ENCODE measurements at regions not wholly inside any gene's neighbourhood (a gene's known extent, or its start where the extent isn't known, plus 50 kb on each side); places are given as distances from the start of the nearest gene placed in this dataset.

GRCh38 chr12:126424696-126425095 lies 1359.5 kb downstream of the AACS start:
- no peak for TF ChIP-seq CTCF (IDR thresholded peaks at IDR 0.05; ENCODE audit: extremely low read depth, low read depth, low read length)
- no peaks in the 10 kb centered on the region for H3K36me3 ChIP-seq (ENCODE audit: insufficient read depth, low read length)
- no peak for DNase-seq (ENCODE audit: insufficient read length, low spot score, missing footprints)
- no peaks in the 10 kb centered on the region for H3K79me2 ChIP-seq (ENCODE audit: insufficient read depth, low read length)
- H3K27ac ChIP-seq (ENCODE audit: low read depth, low read length): no peak overlapping the region
- H3K9me3 ChIP-seq (ENCODE audit: low read depth, low read length): no peaks in the 10 kb centered on the region
- H3K4me1 ChIP-seq (ENCODE audit: insufficient read depth, low read length): no peaks in the 10 kb centered on the region
- H3K27me3 ChIP-seq (ENCODE audit: insufficient read depth, low read length): no peaks in the 10 kb centered on the region
- H4K20me1 ChIP-seq (ENCODE audit: insufficient read depth, low read length): no peaks in the 10 kb centered on the region
- H3K4me2 ChIP-seq (ENCODE audit: insufficient read depth, low read length): no peak overlapping the region
- H2AFZ ChIP-seq (ENCODE audit: low read length): no peak overlapping the region
- H3K4me3 ChIP-seq (ENCODE audit: insufficient read depth, low read length): no peak overlapping the region

- no peaks in the 10 kb centered on the region for H3K9me3 ChIP-seq (ENCODE audit: low read depth, low read length)
- no peak for DNase-seq (ENCODE audit: insufficient read length, low spot score, missing footprints)
- no peak for TF ChIP-seq CTCF (IDR thresholded peaks at IDR 0.05; ENCODE audit: extremely low read depth, low read depth, low read length)
Observed at GRCh38 chr12:126425264-126425663, 1360.0 kb downstream of the AACS start.

GRCh38 chr12:126428769-126429168 lies 1363.5 kb downstream of the AACS start:
- H3K4me1 ChIP-seq (ENCODE audit: insufficient read depth, low read length): no peaks in the 10 kb centered on the region
- no peaks in the 10 kb centered on the region for H4K20me1 ChIP-seq (ENCODE audit: insufficient read depth, low read length)
- H3K4me2 ChIP-seq (ENCODE audit: insufficient read depth, low read length): no peak overlapping the region
- H3K27ac ChIP-seq (ENCODE audit: low read depth, low read length): no peak overlapping the region
- DNase-seq (ENCODE audit: insufficient read length, low spot score, missing footprints): no peak
- H2AFZ ChIP-seq (ENCODE audit: low read length): no peak overlapping the region
- no peaks in the 10 kb centered on the region for H3K27me3 ChIP-seq (ENCODE audit: insufficient read depth, low read length)
- H3K9me3 ChIP-seq (ENCODE audit: low read depth, low read length): no peaks in the 10 kb centered on the region
- no peaks in the 10 kb centered on the region for H3K79me2 ChIP-seq (ENCODE audit: insufficient read depth, low read length)
- H3K4me3 ChIP-seq (ENCODE audit: insufficient read depth, low read length): no peak overlapping the region
- TF ChIP-seq CTCF (IDR thresholded peaks at IDR 0.05; ENCODE audit: extremely low read depth, low read depth, low read length): no peak
- H3K36me3 ChIP-seq (ENCODE audit: insufficient read depth, low read length): no peaks in the 10 kb centered on the region

More at GRCh38 chr12:126425264-126425663, 1360.0 kb downstream of the AACS start:
- H3K27ac ChIP-seq (ENCODE audit: low read depth, low read length): no peak overlapping the region
- H3K27me3 ChIP-seq (ENCODE audit: insufficient read depth, low read length): no peaks in the 10 kb centered on the region
- H3K4me1 ChIP-seq (ENCODE audit: insufficient read depth, low read length): no peaks in the 10 kb centered on the region
- H3K4me3 ChIP-seq (ENCODE audit: insufficient read depth, low read length): no peak overlapping the region
- H2AFZ ChIP-seq (ENCODE audit: low read length): no peak overlapping the region
- H3K36me3 ChIP-seq (ENCODE audit: insufficient read depth, low read length): no peaks in the 10 kb centered on the region
- no peaks in the 10 kb centered on the region for H3K79me2 ChIP-seq (ENCODE audit: insufficient read depth, low read length)
- H4K20me1 ChIP-seq (ENCODE audit: insufficient read depth, low read length): no peaks in the 10 kb centered on the region
- no peak overlapping the region for H3K4me2 ChIP-seq (ENCODE audit: insufficient read depth, low read length)

GRCh38 chr12:126430921-126431320 lies 1365.7 kb downstream of the AACS start:
- no peak overlapping the region for H3K4me3 ChIP-seq (ENCODE audit: insufficient read depth, low read length)
- no peaks in the 10 kb centered on the region for H4K20me1 ChIP-seq (ENCODE audit: insufficient read depth, low read length)
- no peak for TF ChIP-seq CTCF (IDR thresholded peaks at IDR 0.05; ENCODE audit: extremely low read depth, low read depth, low read length)
- no peaks in the 10 kb centered on the region for H3K27me3 ChIP-seq (ENCODE audit: insufficient read depth, low read length)
- no peak overlapping the region for H3K4me2 ChIP-seq (ENCODE audit: insufficient read depth, low read length)
- H3K9me3 ChIP-seq (ENCODE audit: low read depth, low read length): no peaks in the 10 kb centered on the region
- H3K27ac ChIP-seq (ENCODE audit: low read depth, low read length): no peak overlapping the region
- DNase-seq (ENCODE audit: insufficient read length, low spot score, missing footprints): no peak
- H3K36me3 ChIP-seq (ENCODE audit: insufficient read depth, low read length): no peaks in the 10 kb centered on the region
- no peaks in the 10 kb centered on the region for H3K4me1 ChIP-seq (ENCODE audit: insufficient read depth, low read length)
- H2AFZ ChIP-seq (ENCODE audit: low read length): no peak overlapping the region
- no peaks in the 10 kb centered on the region for H3K79me2 ChIP-seq (ENCODE audit: insufficient read depth, low read length)
